Ovary (tissue), 7 donors: ENCODE measurements at regions not wholly inside any gene's neighbourhood (a gene's known extent, or its start where the extent isn't known, plus 50 kb on each side); places are given as distances from the start of the nearest gene placed in this dataset.

Experiments
- DNase-seq, 5 donors: peaks; one replicate each; pipeline ENCODE4 v3.0.0-alpha.2; 2019 to 2020
- H3K27ac ChIP-seq, 2 donors: fragments of 200-600 bp; one replicate each; pipeline versions ENCODE4 v1.5.1 to v1.8.0; 2019 to 2022
- H3K27me3 ChIP-seq: fragments of 200-600 bp; one replicate; pipeline ENCODE4 v1.8.0; 2022
- H3K36me3 ChIP-seq: fragments of 200-600 bp; sonication (generic); one replicate; pipeline ENCODE4 v1.5.1; 2019
- H3K4me1 ChIP-seq: one replicate; pipeline ENCODE4 v1.8.1; 2013; ENCODE audit warnings: mild to moderate bottlenecking, moderate library complexity; ENCODE audit not compliant: insufficient read depth
- H3K4me3 ChIP-seq: fragments of 200-600 bp; sonication (generic); one replicate; pipeline ENCODE4 v1.5.1; 2017
- H3K9me3 ChIP-seq, 2 donors: fragments of 200-600 bp in 1 of 2; sonication (generic) in 1 of 2; one replicate each; pipeline versions ENCODE4 v1.5.1 to v1.8.1; 2013 to 2019; ENCODE audit warnings: mild to moderate bottlenecking in 1 of 2, moderate library complexity in 1 of 2
- EP300 ChIP-seq: sonication (generic); formaldehyde crosslinking; IDR thresholded peaks from one replicate; pipeline ENCODE4 v1.6.1; 2017; ENCODE audit warnings: antibody characterized with exemption
- POLR2A ChIP-seq: fragments of 450-650 bp; IDR thresholded peaks from one replicate; pipeline ENCODE4 v1.6.1; 2017; ENCODE audit warnings: antibody characterized with exemption, mild to moderate bottlenecking, moderate library complexity
- whole genome bisulfite sequencing, 3 donors: extraction: QIAGEN DNeasy Blood & Tissue Kit in 1 of 3; methylation state at CpG; one replicate each; pipeline versions ENCODE4 v1.1.5 to v1.1.7; 2013 to 2017; 5-methylcytosine and 5-hydroxymethylcytosine counted together
- intact Hi-C, 4 donors: fragments of 100-400 bp; cut with DNase I; formaldehyde crosslinking; loops; one replicate each; pipeline versions ENCODE4 v1.11.0 to v1.15.1; 2022 to 2023
- TF ChIP-seq, protein P1 (sequence below), 3 donors: fragments of 450-650 bp in 2 of 3; fragments of 200-600 bp in 1 of 3; IDR thresholded peaks; one replicate each; pipeline versions ENCODE4 v1.5.1 to v1.8.0; 2016 to 2022; ENCODE audit warnings: antibody characterized with exemption in 3 of 3, mild to moderate bottlenecking in 1 of 3
- donor health status: DM: no; HTN: no; CAD: no; lungs with moderate emphysema.
- donor health status: DM: no; HTN: no; CAD: no.
- donor health status: Bipolar disorder and iron deficiency.
- donor health status: DM: no; HTN: no; CAD: no.
- donor health status: DM: yes; HTN: yes; CAD: no.

DNA sequence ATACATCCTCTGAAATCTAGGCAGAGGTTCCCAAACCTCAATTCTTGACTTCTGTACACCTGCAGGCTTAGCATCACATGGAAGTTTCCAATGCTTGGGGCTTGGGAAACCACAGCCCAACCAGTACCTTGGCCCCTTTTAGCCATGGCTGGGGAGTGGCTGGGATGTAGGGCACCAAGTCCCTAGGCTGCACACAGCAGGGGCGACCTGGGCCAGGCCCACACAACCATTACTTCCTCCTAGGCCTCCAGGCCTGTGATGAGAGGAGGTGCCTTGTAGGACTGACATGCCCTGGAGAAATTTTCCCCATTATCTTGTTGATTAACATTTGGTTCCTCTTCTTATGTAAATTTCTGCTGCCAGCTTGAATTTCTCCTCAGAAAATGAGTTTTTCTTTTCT, 1387.4 kb downstream of the FSCB start:
- H3K27ac ChIP-seq = no peak overlapping the region
- H3K36me3 ChIP-seq = no peaks in the 10 kb centered on the region
- no peak for DNase-seq
- peaks cover 0 to 5% of the 10 kb centered on the region in 2 donors for H3K9me3 ChIP-seq
- H3K4me1 ChIP-seq = no peaks in the 10 kb centered on the region
- intact Hi-C loops = no loop called here
- WGBS, 3 donors = 53 to 74% (median 69%) methylated on average over 1 of the region's 1 CpG
- TF ChIP-seq EP300 (no peak), POLR2A (no peak)
- TF ChIP-seq, protein P1, sequence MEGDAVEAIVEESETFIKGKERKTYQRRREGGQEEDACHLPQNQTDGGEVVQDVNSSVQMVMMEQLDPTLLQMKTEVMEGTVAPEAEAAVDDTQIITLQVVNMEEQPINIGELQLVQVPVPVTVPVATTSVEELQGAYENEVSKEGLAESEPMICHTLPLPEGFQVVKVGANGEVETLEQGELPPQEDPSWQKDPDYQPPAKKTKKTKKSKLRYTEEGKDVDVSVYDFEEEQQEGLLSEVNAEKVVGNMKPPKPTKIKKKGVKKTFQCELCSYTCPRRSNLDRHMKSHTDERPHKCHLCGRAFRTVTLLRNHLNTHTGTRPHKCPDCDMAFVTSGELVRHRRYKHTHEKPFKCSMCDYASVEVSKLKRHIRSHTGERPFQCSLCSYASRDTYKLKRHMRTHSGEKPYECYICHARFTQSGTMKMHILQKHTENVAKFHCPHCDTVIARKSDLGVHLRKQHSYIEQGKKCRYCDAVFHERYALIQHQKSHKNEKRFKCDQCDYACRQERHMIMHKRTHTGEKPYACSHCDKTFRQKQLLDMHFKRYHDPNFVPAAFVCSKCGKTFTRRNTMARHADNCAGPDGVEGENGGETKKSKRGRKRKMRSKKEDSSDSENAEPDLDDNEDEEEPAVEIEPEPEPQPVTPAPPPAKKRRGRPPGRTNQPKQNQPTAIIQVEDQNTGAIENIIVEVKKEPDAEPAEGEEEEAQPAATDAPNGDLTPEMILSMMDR (IDR thresholded peaks at IDR 0.05) = no peak
- H3K4me3 ChIP-seq = no peak overlapping the region
- no peaks in the 10 kb centered on the region for H3K27me3 ChIP-seq

DNA sequence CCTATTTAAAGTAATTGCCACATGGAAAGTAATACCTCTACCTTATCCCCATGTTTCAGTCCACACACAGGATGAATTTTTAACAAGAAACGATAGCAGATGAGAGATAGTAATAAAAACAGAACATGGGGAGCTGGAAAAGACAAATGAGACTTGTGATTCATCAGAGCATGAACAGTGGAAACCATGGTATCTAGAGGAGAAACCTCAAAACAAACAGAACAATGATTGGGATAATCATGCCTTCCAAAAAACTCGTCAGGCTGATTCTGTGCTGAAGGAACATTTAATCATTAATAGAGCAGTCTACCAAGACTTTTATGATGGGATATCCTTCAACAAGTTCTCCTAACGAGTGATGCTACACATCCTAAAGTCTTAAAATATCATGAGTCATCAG, 1390.7 kb downstream of the FSCB start:
- WGBS, 3 donors = 72 to 74% (median 73%) methylated on average over 3 of the region's 3 CpGs
- Histone ChIP-seq H3K9me3 (peaks cover 0 to 5% of the 10 kb centered on the region in 2 donors), H3K36me3 (no peaks in the 10 kb centered on the region), H3K27ac (no peak overlapping the region), H3K4me3 (no peak overlapping the region), H3K4me1 (no peaks in the 10 kb centered on the region), H3K27me3 (no peaks in the 10 kb centered on the region)
- no peak for DNase-seq
- intact Hi-C loops = no loop called here
- TF ChIP-seq, protein P1 (IDR thresholded peaks at IDR 0.05) = no peak
- TF ChIP-seq EP300 = no peak
- no peak for TF ChIP-seq POLR2A

DNA sequence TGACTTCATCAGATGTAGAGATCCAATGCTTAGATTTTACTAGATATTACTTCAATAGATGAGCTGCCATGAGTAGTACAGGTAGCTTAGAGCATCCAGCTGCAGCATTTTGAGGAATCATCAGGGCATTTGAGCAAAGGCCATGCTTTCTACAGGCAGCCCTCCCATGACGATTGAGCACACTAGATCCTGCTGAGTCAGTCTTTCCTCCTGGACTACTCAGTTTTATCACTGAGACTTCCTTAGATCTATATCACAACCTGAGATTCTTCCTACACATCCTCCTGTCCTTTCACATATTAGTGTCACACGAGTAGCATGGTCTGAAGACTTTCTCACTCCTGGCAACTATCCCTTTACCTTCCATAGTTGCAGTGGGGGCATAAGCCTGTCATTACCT, 1401.8 kb downstream of the FSCB start:
- no peaks in the 10 kb centered on the region for H3K9me3 ChIP-seq
- no peak overlapping the region for H3K27ac ChIP-seq
- intact Hi-C loops = no loop called here
- H3K4me3 ChIP-seq = no peak overlapping the region
- 52 to 68% (median 55%) methylated on average over 2 of the region's 2 CpGs for WGBS, 3 donors
- no peak for DNase-seq
- TF ChIP-seq POLR2A (no peak), EP300 (no peak)
- TF ChIP-seq, protein P1 (IDR thresholded peaks at IDR 0.05) = no peak
- no peaks in the 10 kb centered on the region for H3K36me3 ChIP-seq
- H3K4me1 ChIP-seq = no peaks in the 10 kb centered on the region
- H3K27me3 ChIP-seq = no peaks in the 10 kb centered on the region

DNA sequence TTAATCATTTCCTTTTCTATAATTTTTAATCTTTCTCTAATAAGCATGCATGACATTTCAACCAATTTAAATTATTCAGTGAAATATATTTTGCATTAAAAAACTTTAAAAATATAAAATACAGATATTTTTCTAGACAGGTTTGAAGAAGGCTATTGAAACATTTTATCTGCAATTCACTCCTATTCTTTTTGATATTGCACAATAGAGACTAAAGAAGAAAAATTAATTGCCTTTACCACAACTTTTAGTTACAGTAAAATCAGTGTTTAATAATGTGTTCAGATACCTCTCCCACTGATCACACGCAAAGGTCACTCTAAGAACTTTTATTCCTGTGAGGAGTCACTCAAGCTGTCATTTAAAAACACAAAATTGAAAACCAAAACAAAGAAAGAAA, 1416.7 kb downstream of the FSCB start:
- TF ChIP-seq POLR2A = no peak
- TF ChIP-seq, protein P1 (IDR thresholded peaks at IDR 0.05) = no peak
- TF ChIP-seq EP300 = no peak
- H3K27me3 ChIP-seq = no peaks in the 10 kb centered on the region
- no peak overlapping the region for H3K27ac ChIP-seq
- no peaks in the 10 kb centered on the region for H3K9me3 ChIP-seq
- DNase-seq = no peak
- H3K4me1 ChIP-seq = no peaks in the 10 kb centered on the region
- no peaks in the 10 kb centered on the region for H3K36me3 ChIP-seq
- intact Hi-C loops = no loop called here
- no peak overlapping the region for H3K4me3 ChIP-seq
- WGBS, 3 donors = 67 to 80% (median 74%) methylated on average over 1 of the region's 1 CpG

DNA sequence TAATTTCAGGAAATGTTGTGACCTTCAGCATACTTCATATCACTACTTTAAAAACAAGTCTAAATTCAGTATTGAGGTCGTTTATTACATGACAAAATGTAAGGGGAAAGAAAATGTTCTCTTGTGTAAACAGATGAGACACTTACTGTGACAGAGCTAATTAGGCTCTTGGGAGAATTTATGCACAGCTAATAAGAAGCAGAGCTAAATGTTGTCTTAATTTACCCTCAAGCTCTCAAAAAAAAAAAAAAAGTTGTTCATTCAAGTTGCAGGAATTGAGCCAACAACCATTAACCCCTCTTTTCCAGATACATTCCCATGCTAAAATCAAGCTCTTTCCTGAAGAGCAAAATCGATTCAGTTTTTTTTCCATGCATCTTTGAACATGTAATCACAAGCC, 1419.4 kb downstream of the FSCB start:
- TF ChIP-seq, protein P1 (IDR thresholded peaks at IDR 0.05) = no peak
- no peak for TF ChIP-seq EP300
- no peak for TF ChIP-seq POLR2A
- Histone ChIP-seq H3K4me3 (no peak overlapping the region), H3K9me3 (no peaks in the 10 kb centered on the region), H3K4me1 (no peaks in the 10 kb centered on the region), H3K27ac (no peak overlapping the region), H3K27me3 (no peaks in the 10 kb centered on the region), H3K36me3 (no peaks in the 10 kb centered on the region)
- no peak for DNase-seq
- intact Hi-C loops = no loop called here
- WGBS, 3 donors = 16 to 18% (median 17%) methylated on average over 2 of the region's 2 CpGs
